ENCODE measurements at regions not wholly inside any gene's neighbourhood (a gene's known extent, or its start where the extent isn't known, plus 50 kb on each side); places are given as distances from the start of the nearest gene placed in this dataset.
A peak's percentile ranks its signal among the peaks of the same experiment; 100 is the strongest.

- H3K9me3 ChIP-seq: no peaks in the 10 kb centered on the region
- DNase-seq: no peak
- H3K36me3 ChIP-seq: no peaks in the 10 kb centered on the region
- peaks cover 0 to 18% (median 16%) of the 10 kb centered on the region in 4 donors for H3K4me1 ChIP-seq
- peak overlapping the region; percentile 34 to 65 (median 62) for H3K27ac ChIP-seq
- intact Hi-C loops (cut with DNase I; ENCODE audit: low total_unique reads): no loop called here
- no peak overlapping the region for H3K4me3 ChIP-seq
- TF ChIP-seq POLR2AphosphoS5 (IDR thresholded peaks at IDR 0.05) (no peak), EP300 (IDR thresholded peaks at IDR 0.05; ENCODE audit: low read depth) (peak; percentile 55)
- no peaks in the 10 kb centered on the region for H3K27me3 ChIP-seq
- 35 to 62% methylated on average over 5 to 7 of the region's 7 CpGs for WGBS, 2 donors (ENCODE audit: low coverage in 1 of 2)
- in situ Hi-C loops (cut with MboI; ENCODE audit: low pct_ligation_motif_present in 1 of 4, low pct_unique_long_range_greater_than_20kb in 1 of 4, low sequenced_read_pairs in 3 of 4): no loop called here
Observed at GRCh38 chr6:167449094-167449861, 124.4 kb downstream of the TTLL2 start.

DNA sequence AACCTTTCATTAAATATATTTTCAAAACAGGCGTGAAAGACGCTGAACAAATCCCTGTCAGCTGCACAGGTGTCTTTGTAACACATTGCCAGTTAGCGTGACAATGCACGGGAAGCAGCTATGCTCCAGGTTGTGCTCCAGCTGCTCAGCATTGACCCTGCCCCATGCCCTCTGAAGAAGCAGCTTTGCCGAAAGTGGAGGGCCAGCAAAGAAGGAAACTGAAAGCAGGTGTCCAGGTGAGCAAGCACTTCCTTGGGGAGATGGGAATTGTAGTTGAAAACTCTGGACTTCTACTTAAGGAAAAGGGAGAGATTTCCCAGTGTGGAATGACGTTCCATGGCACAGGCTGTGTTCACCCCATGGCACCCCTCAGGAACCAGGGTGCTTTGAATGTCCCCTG, 125.7 kb downstream of the TTLL2 start:
- in situ Hi-C loops (cut with MboI; ENCODE audit: low pct_ligation_motif_present in 1 of 4, low pct_unique_long_range_greater_than_20kb in 1 of 4, low sequenced_read_pairs in 3 of 4) (no loop called here), intact Hi-C loops (cut with DNase I; ENCODE audit: low total_unique reads) (no loop called here)
- H3K27me3 ChIP-seq: no peaks in the 10 kb centered on the region
- H3K4me1 ChIP-seq: peaks cover 0 to 18% (median 16%) of the 10 kb centered on the region in 4 donors
- peak overlapping the region in 3 of 4 donors; percentile 62 to 65 (median 62) for H3K27ac ChIP-seq
- 69% methylated on average over 6 of the region's 6 CpGs; no CpG with 5 or more reads in 1 of the 2 donors for WGBS, 2 donors (ENCODE audit: low coverage in 1 of 2)
- TF ChIP-seq EP300 (IDR thresholded peaks at IDR 0.05; ENCODE audit: low read depth) (no peak), POLR2A (IDR thresholded peaks at IDR 0.05) (peak; percentile 25)
- TF ChIP-seq, protein P1, sequence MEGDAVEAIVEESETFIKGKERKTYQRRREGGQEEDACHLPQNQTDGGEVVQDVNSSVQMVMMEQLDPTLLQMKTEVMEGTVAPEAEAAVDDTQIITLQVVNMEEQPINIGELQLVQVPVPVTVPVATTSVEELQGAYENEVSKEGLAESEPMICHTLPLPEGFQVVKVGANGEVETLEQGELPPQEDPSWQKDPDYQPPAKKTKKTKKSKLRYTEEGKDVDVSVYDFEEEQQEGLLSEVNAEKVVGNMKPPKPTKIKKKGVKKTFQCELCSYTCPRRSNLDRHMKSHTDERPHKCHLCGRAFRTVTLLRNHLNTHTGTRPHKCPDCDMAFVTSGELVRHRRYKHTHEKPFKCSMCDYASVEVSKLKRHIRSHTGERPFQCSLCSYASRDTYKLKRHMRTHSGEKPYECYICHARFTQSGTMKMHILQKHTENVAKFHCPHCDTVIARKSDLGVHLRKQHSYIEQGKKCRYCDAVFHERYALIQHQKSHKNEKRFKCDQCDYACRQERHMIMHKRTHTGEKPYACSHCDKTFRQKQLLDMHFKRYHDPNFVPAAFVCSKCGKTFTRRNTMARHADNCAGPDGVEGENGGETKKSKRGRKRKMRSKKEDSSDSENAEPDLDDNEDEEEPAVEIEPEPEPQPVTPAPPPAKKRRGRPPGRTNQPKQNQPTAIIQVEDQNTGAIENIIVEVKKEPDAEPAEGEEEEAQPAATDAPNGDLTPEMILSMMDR (IDR thresholded peaks at IDR 0.05): no peak
- H3K36me3 ChIP-seq: no peaks in the 10 kb centered on the region
- H3K4me3 ChIP-seq: no peak overlapping the region
- H3K9me3 ChIP-seq: no peaks in the 10 kb centered on the region
- peak; percentile 24 for DNase-seq

DNA sequence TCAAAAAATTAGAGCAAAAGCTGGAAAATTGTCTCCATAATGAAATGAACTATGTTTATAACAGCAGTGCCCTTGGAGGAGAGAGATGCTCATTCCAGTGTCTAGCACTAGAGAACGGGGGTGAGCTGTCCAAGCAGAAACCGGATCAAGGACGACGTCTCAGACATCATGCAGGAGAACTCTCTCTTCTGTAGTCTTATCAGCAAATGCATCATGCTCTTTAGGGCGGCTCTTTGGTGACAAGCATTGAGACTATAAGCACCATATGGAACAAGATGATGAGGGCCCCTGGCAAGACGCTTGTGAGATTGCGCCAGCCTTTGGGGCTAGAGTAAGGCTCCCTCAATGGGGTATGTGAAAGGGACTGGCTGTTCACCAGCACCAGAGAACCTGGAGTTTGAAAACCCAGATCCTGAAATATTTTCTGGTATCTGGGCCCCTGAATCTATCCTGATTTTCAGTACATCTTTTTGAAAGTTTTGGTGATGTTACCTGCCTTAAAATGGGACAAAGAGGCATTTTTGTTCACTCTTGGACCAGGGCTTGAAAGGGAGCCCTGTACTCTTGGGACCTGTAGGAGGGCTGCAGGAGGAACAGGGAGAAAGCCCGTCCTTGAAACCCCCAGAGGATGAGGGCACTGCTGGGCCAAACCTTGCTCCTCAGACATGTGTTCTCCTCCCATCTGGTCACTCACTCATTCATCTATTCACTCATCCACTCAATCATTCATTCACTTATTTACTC, 127.6 kb downstream of the TTLL2 start:
- TF ChIP-seq, protein P1 (IDR thresholded peaks at IDR 0.05): no peak
- TF ChIP-seq POLR2A (IDR thresholded peaks at IDR 0.05) (no peak), EP300 (IDR thresholded peaks at IDR 0.05; ENCODE audit: low read depth) (no peak), POLR2AphosphoS5 (IDR thresholded peaks at IDR 0.05) (no peak)
- in situ Hi-C loops (cut with MboI; ENCODE audit: low pct_ligation_motif_present in 1 of 4, low pct_unique_long_range_greater_than_20kb in 1 of 4, low sequenced_read_pairs in 3 of 4) (no loop called here), intact Hi-C loops (cut with DNase I; ENCODE audit: low total_unique reads) (no loop called here)
- H3K27me3 ChIP-seq: peaks cover 2% of the 10 kb centered on the region
- H3K27ac ChIP-seq: no peak overlapping the region
- H3K9me3 ChIP-seq: no peaks in the 10 kb centered on the region
- 76 to 88% methylated on average over 5 to 8 of the region's 8 CpGs for WGBS, 2 donors (ENCODE audit: low coverage in 1 of 2)
- DNase-seq: no peak
- H3K4me1 ChIP-seq: peaks cover 0 to 18% (median 16%) of the 10 kb centered on the region in 4 donors
- H3K4me3 ChIP-seq: no peak overlapping the region
- no peaks in the 10 kb centered on the region for H3K36me3 ChIP-seq

GRCh38 chr6:167453082-167453446, 128.2 kb downstream of the TTLL2 start:
- intact Hi-C loops (cut with DNase I; ENCODE audit: low total_unique reads): no loop called here
- in situ Hi-C loops (cut with MboI; ENCODE audit: low pct_ligation_motif_present in 1 of 4, low pct_unique_long_range_greater_than_20kb in 1 of 4, low sequenced_read_pairs in 3 of 4): no loop called here
- H3K27me3 ChIP-seq: peaks cover 5% of the 10 kb centered on the region
- H3K27ac ChIP-seq: no peak overlapping the region
- peaks cover 0 to 18% (median 16%) of the 10 kb centered on the region in 4 donors for H3K4me1 ChIP-seq
- H3K36me3 ChIP-seq: no peaks in the 10 kb centered on the region
- no peak for DNase-seq
- no peak overlapping the region for H3K4me3 ChIP-seq
- TF ChIP-seq POLR2A (IDR thresholded peaks at IDR 0.05) (no peak), POLR2AphosphoS5 (IDR thresholded peaks at IDR 0.05) (no peak), EP300 (IDR thresholded peaks at IDR 0.05; ENCODE audit: low read depth) (no peak)
- TF ChIP-seq, protein P1 (IDR thresholded peaks at IDR 0.05): no peak
- 90 to 94% methylated on average over 4 of the region's 4 CpGs for WGBS, 2 donors (ENCODE audit: low coverage in 1 of 2)
- no peaks in the 10 kb centered on the region for H3K9me3 ChIP-seq
